DND-41 (cell line): ENCODE measurements at regions not wholly inside any gene's neighbourhood (a gene's known extent, or its start where the extent isn't known, plus 50 kb on each side); places are given as distances from the start of the nearest gene placed in this dataset.

Source experiments
- EZH2 ChIP-seq: IDR thresholded peaks from 3 replicates; pipeline ENCODE4 v1.6.1; 2012; ENCODE audit warnings: borderline replicate concordance, low read depth, mild to moderate bottlenecking, moderate library complexity, low read length, inconsistent platforms; ENCODE audit not compliant: severe bottlenecking
- TF ChIP-seq, protein P1 (sequence below): IDR thresholded peaks from 2 replicates; pipeline ENCODE4 v1.5.1; 2012; ENCODE audit warnings: borderline replicate concordance, low read length, moderate library complexity, mild to moderate bottlenecking; ENCODE audit not compliant: poor library complexity, severe bottlenecking; ENCODE audit errors: extremely low read depth

DNA sequence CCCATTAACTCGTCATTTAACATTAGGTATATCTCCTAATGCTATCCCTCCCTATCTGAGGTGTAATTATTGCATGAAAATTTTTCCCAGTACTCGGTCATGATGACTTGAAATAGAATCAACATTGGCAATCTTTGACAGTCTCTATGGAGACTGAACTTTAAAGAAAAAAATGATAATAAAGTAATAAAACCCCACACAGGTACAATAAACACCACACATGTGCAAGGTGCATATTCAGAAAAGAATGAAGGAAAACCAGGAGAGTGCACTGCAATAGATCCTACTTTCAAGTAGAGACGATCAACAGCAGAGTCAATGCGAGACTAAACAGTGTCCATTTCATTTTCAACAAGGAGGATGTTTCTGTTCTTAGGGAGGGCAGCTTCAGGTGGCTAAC is 1253.8 kb upstream of the TMEM132C start:
- TF ChIP-seq, protein P1, sequence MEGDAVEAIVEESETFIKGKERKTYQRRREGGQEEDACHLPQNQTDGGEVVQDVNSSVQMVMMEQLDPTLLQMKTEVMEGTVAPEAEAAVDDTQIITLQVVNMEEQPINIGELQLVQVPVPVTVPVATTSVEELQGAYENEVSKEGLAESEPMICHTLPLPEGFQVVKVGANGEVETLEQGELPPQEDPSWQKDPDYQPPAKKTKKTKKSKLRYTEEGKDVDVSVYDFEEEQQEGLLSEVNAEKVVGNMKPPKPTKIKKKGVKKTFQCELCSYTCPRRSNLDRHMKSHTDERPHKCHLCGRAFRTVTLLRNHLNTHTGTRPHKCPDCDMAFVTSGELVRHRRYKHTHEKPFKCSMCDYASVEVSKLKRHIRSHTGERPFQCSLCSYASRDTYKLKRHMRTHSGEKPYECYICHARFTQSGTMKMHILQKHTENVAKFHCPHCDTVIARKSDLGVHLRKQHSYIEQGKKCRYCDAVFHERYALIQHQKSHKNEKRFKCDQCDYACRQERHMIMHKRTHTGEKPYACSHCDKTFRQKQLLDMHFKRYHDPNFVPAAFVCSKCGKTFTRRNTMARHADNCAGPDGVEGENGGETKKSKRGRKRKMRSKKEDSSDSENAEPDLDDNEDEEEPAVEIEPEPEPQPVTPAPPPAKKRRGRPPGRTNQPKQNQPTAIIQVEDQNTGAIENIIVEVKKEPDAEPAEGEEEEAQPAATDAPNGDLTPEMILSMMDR: no peak
- TF ChIP-seq EZH2: no peak
